Glomerular endothelial cell (primary cell): ENCODE measurements at regions not wholly inside any gene's neighbourhood (a gene's known extent, or its start where the extent isn't known, plus 50 kb on each side); places are given as distances from the start of the nearest gene placed in this dataset.

Source experiments
- DNase-seq: peaks from one replicate; pipeline ENCODE4 v3.0.0-alpha.2; 2011; ENCODE audit warnings: low read depth, low spot score; ENCODE audit errors: extremely low read depth

DNA sequence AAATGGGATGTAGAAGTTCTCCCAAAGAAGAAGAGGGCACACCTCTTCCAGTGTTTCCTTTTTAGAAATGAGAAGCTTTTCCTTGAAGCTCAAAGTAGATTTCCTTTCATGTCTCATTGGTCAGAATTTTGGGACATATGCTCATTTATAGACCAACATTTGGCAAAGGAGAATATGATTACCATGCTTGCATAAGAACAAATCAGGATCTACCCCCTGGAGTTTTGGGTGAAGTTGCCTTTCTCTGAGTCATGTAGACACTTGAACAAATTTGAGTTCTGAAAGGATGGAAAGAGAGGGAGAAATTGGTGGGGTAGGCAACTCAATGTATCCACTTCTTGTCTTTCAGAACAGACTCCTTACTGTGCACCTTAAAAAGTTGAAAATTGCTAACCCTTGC lies 409.0 kb downstream of the SLC4A3 start:
- DNase-seq, result no peak

DNA sequence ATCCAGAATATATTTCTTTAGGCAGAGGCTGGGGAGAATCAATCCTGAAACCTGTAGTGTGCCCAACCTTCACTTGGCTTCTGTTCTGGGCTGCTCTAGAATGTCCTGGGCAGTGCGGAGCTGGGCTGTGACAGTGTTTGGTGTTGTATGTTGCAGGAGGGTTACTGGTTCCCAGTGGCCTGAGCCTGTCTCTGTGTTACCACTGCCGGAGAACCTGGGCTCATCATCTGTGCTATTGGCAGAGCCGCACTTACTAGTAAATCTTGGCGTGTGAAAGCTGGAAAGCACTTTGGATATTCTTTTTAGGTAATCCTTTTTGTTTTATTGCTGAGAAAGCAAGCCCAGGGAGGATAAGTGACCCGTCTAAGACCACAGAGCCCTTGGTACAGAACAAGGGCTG lies 412.9 kb downstream of the SLC4A3 start:
- no peak for DNase-seq

GRCh38 chr2:220041447-220041846 lies 414.0 kb downstream of the SLC4A3 start:
- no peak for DNase-seq

DNA sequence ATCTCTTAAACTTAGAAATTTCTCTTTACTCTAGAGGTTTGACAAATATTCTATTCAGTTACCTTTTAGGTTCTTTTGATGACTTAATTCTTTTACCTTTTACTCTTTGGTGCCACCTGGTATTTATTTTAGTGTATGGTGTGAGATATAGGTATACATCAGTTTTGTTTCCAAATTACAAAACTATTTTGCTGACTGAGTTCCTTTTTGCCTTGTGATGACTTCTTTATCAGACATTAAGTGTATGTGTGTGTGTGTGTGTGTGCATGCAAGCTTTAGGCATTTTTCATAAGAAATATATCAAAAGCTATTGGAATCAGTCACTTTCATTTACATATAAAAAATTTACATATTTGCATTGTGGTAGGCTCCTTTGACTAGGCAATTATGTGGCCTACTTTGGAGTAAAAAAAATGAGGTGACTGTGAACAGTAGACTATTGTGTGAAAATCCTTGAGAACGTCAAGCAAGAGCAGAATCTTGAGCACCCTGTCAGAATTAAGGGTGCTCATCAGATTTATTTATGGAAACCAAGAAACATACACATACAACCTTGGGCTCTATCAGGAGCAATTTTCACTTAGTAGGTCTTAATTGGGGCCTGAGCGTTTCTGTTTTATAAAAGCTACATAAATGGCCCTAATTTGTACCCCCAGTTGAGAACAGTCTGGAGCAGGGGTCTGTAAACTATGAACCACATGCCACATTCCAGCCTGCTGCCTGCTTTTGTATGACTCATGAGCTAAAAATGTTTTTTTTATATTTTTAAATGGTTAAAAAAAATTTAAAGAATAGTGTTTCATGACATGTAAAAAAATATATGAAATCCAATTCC lies 415.9 kb downstream of the SLC4A3 start:
- DNase-seq, result no peak

DNA sequence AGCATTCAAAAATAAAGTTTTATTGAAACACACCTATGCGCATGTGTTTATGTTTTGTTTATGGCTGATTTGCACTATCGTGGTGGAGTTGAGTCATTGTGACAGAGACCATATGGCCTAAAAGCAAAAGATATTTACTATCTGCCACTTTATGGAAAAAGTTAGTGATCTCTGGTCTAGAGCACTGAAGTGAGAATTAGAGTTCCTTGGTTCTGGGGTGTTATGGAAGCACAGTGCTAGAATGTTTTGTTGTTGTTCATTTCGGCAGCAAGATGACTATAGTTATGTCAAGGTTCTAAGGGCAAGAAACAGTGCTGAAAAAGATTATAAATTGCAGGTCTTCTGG lies 416.5 kb downstream of the SLC4A3 start:
- no peak for DNase-seq

GRCh38 chr2:220044383-220044782 lies 417.0 kb downstream of the SLC4A3 start:
- DNase-seq, result no peak

DNA sequence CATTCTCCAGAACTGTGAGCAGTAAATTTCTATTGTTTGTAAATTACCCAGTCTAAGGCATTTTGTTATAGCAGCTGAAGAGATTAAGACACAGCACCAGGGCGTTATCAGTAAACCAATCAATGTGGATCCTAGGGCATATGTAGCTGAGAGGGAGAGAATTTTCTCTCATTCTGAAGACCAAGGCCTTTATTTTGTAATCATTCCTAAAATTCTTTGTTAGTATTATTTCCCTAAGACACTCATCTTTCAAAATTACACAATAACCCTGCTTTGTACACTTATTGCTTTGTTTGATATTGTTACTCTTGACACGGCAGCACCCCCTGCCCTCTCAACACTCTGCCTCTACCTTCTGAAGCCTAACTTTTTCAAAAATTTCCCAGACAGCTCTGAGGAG lies 419.1 kb downstream of the SLC4A3 start:
- no peak for DNase-seq

GRCh38 chr2:220051716-220052115 lies 424.3 kb downstream of the SLC4A3 start:
- DNase-seq, result no peak

- DNase-seq, result no peak
These were observed 426.5 kb downstream of the SLC4A3 start for GRCh38 chr2:220053919-220054318.

DNA sequence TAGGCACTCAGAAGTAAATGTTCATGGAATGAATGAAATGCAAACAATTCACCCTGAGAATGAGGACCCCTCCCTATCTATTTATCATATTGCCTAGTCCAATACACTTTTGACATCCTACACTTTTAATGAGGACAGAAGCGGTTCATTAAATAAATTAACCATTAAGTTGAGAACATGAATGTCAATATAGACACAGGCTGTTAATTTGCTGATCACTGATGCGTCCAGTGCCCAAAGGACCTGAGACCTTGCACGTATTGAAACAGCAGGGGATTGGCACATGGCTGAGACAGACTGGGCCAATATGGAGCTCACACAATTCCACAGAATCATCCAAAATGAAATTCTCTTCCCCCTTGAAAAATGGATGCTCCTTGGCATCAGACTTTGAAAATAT lies 430.0 kb downstream of the SLC4A3 start:
- DNase-seq, result no peak

DNA sequence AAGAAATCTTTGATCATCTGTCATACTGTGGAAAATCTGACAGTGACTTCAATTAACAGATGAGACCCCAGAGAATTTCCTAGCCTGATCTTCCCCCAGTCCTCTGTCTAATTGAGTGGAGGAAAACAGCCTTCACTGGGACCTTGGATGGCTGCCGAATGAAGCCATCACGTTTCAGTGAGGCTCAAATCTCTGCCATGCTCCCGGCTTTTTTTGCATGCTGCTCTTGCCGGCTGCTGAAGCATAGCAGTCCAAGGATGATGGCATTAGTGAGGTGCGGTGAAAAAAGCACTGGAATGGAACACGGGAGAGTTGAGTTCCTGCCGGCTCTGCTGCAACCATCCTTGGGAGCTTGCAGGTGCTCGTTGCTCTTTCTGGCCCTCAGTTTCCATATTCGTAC lies 430.5 kb downstream of the SLC4A3 start:
- DNase-seq, result no peak

DNA sequence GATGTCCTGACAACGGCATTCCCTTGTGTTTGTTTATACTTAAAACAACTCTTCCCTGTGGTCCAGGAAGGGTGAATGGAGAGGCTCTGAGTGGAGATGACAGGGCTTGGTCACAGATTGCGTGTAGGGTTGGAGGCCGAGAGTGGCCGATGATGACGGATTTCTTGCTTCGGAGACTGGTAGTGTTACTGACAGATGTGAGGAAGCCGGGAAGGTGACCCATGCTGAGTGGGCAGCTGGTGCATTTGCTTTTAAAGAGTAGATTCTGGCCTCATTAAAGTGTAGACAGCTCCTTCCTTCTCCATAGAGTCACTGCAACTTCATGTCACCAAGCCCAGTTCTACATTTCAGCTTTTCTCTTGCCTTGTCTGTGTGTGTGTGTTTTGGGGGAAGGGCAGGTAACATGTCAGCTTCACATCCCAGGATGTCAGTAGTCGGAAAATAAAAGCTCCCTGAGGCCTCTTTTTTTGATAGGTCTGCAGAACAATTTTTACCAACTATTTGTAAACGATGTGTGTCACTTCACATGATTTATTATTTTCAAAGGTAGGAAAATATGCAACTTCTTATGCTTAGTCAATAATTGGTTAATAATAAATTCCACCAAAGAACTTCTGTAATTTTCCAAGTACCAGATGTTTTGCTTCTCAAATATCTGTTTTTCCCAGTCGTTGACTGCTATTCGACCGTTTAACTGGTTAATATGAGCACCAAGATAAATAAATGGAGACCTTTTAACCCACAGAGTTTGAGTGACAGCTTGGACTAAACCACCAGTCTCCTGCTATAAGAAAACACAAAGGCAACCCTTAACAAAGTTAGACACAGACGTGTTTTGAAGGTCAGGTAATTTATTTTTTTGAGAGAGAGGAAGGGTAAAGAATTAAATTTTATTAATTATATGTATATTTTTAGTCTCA lies 436.9 kb downstream of the SLC4A3 start:
- DNase-seq, result no peak

- DNase-seq, result no peak
These were observed 438.2 kb downstream of the SLC4A3 start for GRCh38 chr2:220065581-220065980.

GRCh38 chr2:220068846-220069245 lies 441.4 kb downstream of the SLC4A3 start:
- DNase-seq, result no peak

GRCh38 chr2:220070349-220070748 lies 442.9 kb downstream of the SLC4A3 start:
- DNase-seq, result no peak

- no peak for DNase-seq
These were observed 444.3 kb downstream of the SLC4A3 start for GRCh38 chr2:220071696-220072095.

DNA sequence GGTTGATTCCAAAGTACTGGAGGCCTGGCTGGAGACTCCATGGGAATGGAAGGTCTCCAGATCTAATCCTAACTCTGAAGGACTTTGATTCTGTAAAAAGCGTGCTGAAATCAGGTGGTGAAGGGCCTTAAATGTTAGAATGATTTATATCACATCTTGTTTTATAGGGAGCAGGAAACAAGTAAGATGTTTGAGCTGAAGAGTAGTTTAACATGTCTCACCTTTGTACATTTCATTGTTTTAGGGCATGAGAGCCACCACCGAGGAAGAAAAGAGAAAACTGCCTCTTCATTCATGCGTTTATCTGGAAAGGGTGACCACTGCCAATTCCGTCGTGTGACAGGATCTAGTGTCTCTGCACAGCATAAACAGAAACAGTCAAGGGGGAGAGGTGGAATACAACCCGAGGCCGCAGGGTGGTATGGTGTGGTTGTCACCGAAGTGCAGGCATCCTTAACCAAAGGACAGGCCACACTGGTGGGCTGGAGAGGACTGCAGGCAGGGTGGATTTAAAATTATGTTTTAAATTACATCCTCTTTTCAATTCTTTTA lies 445.3 kb downstream of the SLC4A3 start:
- no peak for DNase-seq

- no peak for DNase-seq
These were observed 448.4 kb downstream of the SLC4A3 start for GRCh38 chr2:220075835-220076234.

GRCh38 chr2:220076734-220077133 lies 449.3 kb downstream of the SLC4A3 start:
- no peak for DNase-seq

- DNase-seq, result no peak
These were observed 450.1 kb downstream of the SLC4A3 start for GRCh38 chr2:220077488-220077887.

DNA sequence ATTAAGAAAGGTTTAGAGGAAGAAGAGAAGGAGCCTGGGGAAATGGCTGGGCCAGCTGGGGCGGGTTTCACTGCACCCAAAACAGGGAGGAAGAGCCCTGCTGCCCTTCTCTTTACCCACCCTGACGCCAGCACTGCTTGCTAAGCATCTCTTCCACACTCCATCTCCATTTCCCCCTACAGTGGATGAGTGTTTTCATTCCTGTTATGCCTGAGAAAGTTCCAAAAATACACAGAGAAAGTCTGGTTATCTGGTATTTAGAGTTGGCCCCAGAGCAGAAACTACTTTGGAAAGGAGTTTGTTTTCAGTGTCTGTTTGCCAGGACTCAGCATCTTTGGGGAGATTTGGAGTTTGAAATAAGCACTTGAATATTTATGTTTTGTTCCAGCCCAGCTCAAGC lies 451.0 kb downstream of the SLC4A3 start:
- no peak for DNase-seq

GRCh38 chr2:220079595-220079994 lies 452.2 kb downstream of the SLC4A3 start:
- DNase-seq, result no peak
